Neural cell (in vitro differentiated cells): ENCODE measurements at regions not wholly inside any gene's neighbourhood (a gene's known extent, or its start where the extent isn't known, plus 50 kb on each side); places are given as distances from the start of the nearest gene placed in this dataset.

ENCODE experiments used
- EZH2 ChIP-seq: fragments of 200-600, 300-800 bp; shearing (Covaris generic), sonication (generic); IDR thresholded peaks from 2 replicates; pipeline ENCODE4 v1.6.1; 2014; ENCODE audit warnings: antibody characterized with exemption, low read length, borderline replicate concordance, mild to moderate bottlenecking; ENCODE audit not compliant: insufficient read depth, poor library complexity, severe bottlenecking
- POLR2AphosphoS5 ChIP-seq: IDR thresholded peaks from 2 replicates; pipeline ENCODE4 v1.6.1; 2012
- RAD21 ChIP-seq: fragments of 450-650 bp; conservative IDR thresholded peaks from 2 replicates; pipeline ENCODE4 v1.6.1; 2014; ENCODE audit warnings: antibody characterized with exemption, mild to moderate bottlenecking, moderate library complexity
- SMC3 ChIP-seq: fragments of 450-650 bp; conservative IDR thresholded peaks from 2 replicates; pipeline ENCODE4 v1.6.1; 2014; ENCODE audit warnings: antibody characterized with exemption, mild to moderate bottlenecking, moderate library complexity; ENCODE audit not compliant: poor library complexity
- TF ChIP-seq, protein P1 (sequence below): fragments of 450-650 bp; IDR thresholded peaks from 2 replicates; pipeline ENCODE4 v1.5.1; 2014; ENCODE audit warnings: antibody characterized with exemption, mild to moderate bottlenecking, moderate library complexity; ENCODE audit not compliant: poor library complexity, severe bottlenecking

DNA sequence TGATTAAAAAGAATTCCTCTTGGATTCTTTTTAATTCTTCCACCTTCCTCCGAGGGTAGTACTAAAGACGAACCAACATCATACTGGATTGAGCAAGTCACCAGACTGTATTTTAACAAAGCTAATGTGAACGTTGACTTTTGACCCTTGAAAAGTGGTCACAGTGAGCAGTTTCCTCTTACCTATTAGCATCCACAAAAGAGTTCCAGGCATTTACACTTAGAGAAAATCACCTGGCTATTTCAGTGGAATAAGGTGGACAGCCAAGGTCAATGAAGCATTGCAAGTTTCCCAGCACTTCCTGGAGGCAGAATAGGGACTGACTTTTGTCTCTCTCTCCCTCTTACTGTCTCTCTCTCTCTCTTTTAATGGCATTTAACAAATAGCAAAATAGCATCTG is 145.1 kb upstream of the DAB2 start:
- TF ChIP-seq EZH2 (no peak), RAD21 (no peak), SMC3 (no peak), POLR2AphosphoS5 (no peak)
- TF ChIP-seq, protein P1, sequence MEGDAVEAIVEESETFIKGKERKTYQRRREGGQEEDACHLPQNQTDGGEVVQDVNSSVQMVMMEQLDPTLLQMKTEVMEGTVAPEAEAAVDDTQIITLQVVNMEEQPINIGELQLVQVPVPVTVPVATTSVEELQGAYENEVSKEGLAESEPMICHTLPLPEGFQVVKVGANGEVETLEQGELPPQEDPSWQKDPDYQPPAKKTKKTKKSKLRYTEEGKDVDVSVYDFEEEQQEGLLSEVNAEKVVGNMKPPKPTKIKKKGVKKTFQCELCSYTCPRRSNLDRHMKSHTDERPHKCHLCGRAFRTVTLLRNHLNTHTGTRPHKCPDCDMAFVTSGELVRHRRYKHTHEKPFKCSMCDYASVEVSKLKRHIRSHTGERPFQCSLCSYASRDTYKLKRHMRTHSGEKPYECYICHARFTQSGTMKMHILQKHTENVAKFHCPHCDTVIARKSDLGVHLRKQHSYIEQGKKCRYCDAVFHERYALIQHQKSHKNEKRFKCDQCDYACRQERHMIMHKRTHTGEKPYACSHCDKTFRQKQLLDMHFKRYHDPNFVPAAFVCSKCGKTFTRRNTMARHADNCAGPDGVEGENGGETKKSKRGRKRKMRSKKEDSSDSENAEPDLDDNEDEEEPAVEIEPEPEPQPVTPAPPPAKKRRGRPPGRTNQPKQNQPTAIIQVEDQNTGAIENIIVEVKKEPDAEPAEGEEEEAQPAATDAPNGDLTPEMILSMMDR, result no peak
